ENCODE measurements at regions not wholly inside any gene's neighbourhood (a gene's known extent, or its start where the extent isn't known, plus 50 kb on each side); places are given as distances from the start of the nearest gene placed in this dataset.

DNA sequence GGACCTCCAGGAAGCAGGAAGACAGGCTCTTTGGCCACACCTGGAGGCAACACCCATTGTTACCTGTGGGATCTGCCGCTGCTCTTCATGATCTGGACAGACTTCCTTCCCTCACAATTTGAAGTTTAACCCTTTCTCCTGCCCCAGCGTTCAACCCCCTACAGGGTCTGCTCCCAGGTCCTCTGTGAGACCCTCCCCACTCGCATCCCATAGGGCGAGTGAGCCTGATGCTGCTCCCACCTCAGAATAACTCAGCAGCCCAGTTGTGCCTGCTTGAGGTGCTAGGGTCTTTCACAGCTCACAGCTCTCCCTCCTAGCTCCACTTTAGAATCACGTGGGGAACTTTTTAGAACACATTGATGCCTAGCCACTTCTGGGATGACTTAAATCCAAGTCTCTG, 61.8 kb upstream of the C10orf90 start:
- 61 to 71% methylated on average over 5 of the region's 5 CpGs for WGBS, 2 donors
- H3K9me3 ChIP-seq: peaks cover 0 to 15% (median 2%) of the 10 kb centered on the region in 4 donors
- H3K4me1 ChIP-seq: no peaks in the 10 kb centered on the region
- H3K4me3 ChIP-seq: no peak overlapping the region
- no peaks in the 10 kb centered on the region for H3K36me3 ChIP-seq
- no peak for DNase-seq (ENCODE audit: low spot score in 2 of 2)
- no peaks in the 10 kb centered on the region for H3K27me3 ChIP-seq
- TF ChIP-seq, protein P1, sequence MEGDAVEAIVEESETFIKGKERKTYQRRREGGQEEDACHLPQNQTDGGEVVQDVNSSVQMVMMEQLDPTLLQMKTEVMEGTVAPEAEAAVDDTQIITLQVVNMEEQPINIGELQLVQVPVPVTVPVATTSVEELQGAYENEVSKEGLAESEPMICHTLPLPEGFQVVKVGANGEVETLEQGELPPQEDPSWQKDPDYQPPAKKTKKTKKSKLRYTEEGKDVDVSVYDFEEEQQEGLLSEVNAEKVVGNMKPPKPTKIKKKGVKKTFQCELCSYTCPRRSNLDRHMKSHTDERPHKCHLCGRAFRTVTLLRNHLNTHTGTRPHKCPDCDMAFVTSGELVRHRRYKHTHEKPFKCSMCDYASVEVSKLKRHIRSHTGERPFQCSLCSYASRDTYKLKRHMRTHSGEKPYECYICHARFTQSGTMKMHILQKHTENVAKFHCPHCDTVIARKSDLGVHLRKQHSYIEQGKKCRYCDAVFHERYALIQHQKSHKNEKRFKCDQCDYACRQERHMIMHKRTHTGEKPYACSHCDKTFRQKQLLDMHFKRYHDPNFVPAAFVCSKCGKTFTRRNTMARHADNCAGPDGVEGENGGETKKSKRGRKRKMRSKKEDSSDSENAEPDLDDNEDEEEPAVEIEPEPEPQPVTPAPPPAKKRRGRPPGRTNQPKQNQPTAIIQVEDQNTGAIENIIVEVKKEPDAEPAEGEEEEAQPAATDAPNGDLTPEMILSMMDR (IDR thresholded peaks at IDR 0.05): no peak
- TF ChIP-seq EP300 (IDR thresholded peaks at IDR 0.05): no peak
- no peak for TF ChIP-seq POLR2A (IDR thresholded peaks at IDR 0.05)
- no peak overlapping the region for H3K27ac ChIP-seq

DNA sequence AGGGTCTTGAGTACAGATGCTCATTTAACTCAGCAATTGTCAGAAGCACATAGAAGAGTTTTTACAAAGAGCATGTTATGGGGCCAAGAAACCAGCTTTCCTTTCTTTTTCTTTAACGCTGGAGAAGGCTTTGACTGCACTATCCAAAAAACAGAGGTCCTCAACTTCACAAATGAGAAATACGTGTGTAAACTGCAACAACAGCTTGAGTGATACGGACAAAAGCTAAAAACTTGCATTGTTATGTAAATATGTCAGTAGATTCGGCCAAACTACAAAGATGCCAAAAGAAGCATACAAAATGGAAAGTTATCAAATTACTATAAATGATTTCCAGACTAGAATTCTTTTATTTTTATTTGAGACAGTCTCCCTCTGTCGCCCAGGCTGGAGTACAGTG, 62.4 kb upstream of the C10orf90 start:
- no peak overlapping the region for H3K27ac ChIP-seq

DNA sequence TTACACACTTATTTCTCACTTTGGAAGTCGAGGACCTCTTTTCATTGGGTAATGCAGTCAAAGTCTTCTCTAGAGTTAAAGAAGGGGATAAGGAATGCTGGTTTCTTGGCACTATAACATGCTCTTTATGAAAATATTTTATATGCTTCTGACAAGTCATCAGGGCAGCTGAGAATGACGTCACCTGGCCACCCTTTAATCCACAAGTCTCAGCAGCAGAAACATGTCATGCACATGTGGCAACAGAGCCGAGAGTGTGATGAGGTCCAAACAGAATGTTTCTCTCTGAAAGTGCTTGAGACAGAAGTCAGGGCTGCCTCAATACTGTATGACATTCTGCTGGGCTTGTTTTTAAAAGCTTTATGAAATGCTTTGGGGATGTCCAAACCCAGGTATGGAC, 63.5 kb upstream of the C10orf90 start:
- no peak for TF ChIP-seq EP300 (IDR thresholded peaks at IDR 0.05)
- TF ChIP-seq, protein P1 (IDR thresholded peaks at IDR 0.05): no peak
- TF ChIP-seq POLR2A (IDR thresholded peaks at IDR 0.05): no peak
- Histone ChIP-seq H3K36me3 (no peaks in the 10 kb centered on the region), H3K27ac (no peak overlapping the region), H3K4me3 (no peak overlapping the region), H3K4me1 (no peaks in the 10 kb centered on the region), H3K27me3 (no peaks in the 10 kb centered on the region), H3K9me3 (no peaks in the 10 kb centered on the region)
- 37 to 40% methylated on average over 3 of the region's 3 CpGs for WGBS, 2 donors
- no peak for DNase-seq (ENCODE audit: low spot score in 2 of 2)

More for the DNA sequence above, 62.4 kb upstream of the C10orf90 start:
- DNase-seq (ENCODE audit: low spot score in 2 of 2): no peak
- no peaks in the 10 kb centered on the region for H3K36me3 ChIP-seq
- no peaks in the 10 kb centered on the region for H3K27me3 ChIP-seq
- H3K4me1 ChIP-seq: no peaks in the 10 kb centered on the region
- H3K9me3 ChIP-seq: peaks cover 0 to 11% (median 0%) of the 10 kb centered on the region in 4 donors
- H3K4me3 ChIP-seq: no peak overlapping the region
- WGBS, 2 donors: 33 to 34% methylated on average over 5 of the region's 5 CpGs
- no peak for TF ChIP-seq POLR2A (IDR thresholded peaks at IDR 0.05)
- TF ChIP-seq, protein P1 (IDR thresholded peaks at IDR 0.05): no peak
- no peak for TF ChIP-seq EP300 (IDR thresholded peaks at IDR 0.05)

DNA sequence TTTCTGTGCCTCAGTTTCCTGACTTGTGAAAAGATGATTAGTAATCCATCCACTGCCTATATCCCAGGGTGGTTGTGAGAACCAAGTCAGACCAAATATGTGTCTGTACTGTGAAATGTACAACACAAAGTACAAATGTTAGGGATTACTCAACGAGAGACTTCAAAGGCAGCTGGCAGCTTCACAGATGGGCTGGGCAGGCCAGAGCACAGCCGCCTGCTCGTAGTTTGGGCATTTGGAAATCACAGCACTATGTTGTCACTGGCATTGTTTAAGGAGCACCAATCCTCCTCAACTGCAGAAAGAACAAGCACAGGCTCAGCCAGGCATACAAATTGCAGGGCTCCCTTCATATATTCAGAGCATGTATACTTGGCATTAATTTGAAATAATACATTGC, 64.5 kb upstream of the C10orf90 start:
- H3K27ac ChIP-seq: no peak overlapping the region
- no peaks in the 10 kb centered on the region for H3K9me3 ChIP-seq
- H3K36me3 ChIP-seq: no peaks in the 10 kb centered on the region
- 44 to 63% methylated on average over 1 to 3 of the region's 3 CpGs for WGBS, 2 donors
- no peaks in the 10 kb centered on the region for H3K27me3 ChIP-seq
- no peaks in the 10 kb centered on the region for H3K4me1 ChIP-seq
- DNase-seq (ENCODE audit: low spot score in 2 of 2): no peak
- H3K4me3 ChIP-seq: no peak overlapping the region
- TF ChIP-seq EP300 (IDR thresholded peaks at IDR 0.05) (no peak), POLR2A (IDR thresholded peaks at IDR 0.05) (no peak)
- TF ChIP-seq, protein P1 (IDR thresholded peaks at IDR 0.05): no peak

DNA sequence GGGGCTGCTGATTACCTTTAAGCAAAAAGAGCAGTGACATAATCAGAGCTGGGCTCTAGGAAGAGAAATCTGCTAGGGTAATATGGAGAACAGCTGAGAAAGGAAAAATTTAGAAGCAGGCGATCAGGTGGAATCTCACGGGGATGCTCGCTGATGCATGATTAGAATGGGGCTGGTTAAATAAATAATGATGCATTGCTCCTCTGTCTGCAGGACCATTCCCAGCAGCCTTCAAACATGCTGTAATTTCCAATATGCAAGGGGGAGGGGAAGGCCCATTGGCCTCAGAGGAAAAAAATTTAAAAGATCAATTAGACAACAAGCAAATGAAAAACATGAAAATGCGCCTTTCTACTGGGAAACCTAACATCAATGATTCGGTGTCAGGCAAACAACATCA, 65.6 kb upstream of the C10orf90 start:
- Histone ChIP-seq H3K36me3 (no peaks in the 10 kb centered on the region), H3K4me1 (no peaks in the 10 kb centered on the region)
- 79 to 86% methylated on average over 5 of the region's 5 CpGs for WGBS, 2 donors

More for the DNA sequence above, 65.6 kb upstream of the C10orf90 start:
- DNase-seq (ENCODE audit: low spot score in 2 of 2): no peak
- Histone ChIP-seq H3K27me3 (no peaks in the 10 kb centered on the region), H3K27ac (no peak overlapping the region), H3K4me3 (no peak overlapping the region), H3K9me3 (no peaks in the 10 kb centered on the region)
- TF ChIP-seq, protein P1 (IDR thresholded peaks at IDR 0.05): no peak
- TF ChIP-seq EP300 (IDR thresholded peaks at IDR 0.05): no peak
- no peak for TF ChIP-seq POLR2A (IDR thresholded peaks at IDR 0.05)

All from tibial nerve (tissue), 4 donors.